ENCODE measurements at regions not wholly inside any gene's neighbourhood (a gene's known extent, or its start where the extent isn't known, plus 50 kb on each side); places are given as distances from the start of the nearest gene placed in this dataset.
"Not testable (repeated sequence)": the region's sequence is repeated elsewhere in the genome, so short reads cannot be mapped to it uniquely, and the experiment has no call there.

GRCh38 chrX:85808217-85808616 is 239.1 kb downstream of the CHM start:
- ATAC-seq (replicated peaks in 1 of 2) (no peak), DNase-seq (no peak)
- Mint-ChIP-seq H3K27ac (no peak overlapping the region), H3K36me3 (ENCODE audit: insufficient read depth in 2 of 2) (peaks cover 7 to 13% of the 10 kb centered on the region in 2 donors), H3K27me3 (ENCODE audit: low read depth) (peaks cover under 1% of the 10 kb centered on the region), H3K4me3 (no peak overlapping the region), H3K9me3 (peaks cover 14% of the 10 kb centered on the region in 2 donors), H3K4me1 (ENCODE audit: low read depth) (no peaks in the 10 kb centered on the region)

GRCh38 chrX:85772391-85772790 is 275.0 kb downstream of the CHM start:
- H3K36me3 Mint-ChIP-seq (ENCODE audit: insufficient read depth in 2 of 2): not testable (repeated sequence)

GRCh38 chrX:85765651-85766050 is 281.7 kb downstream of the CHM start:
- no peak overlapping the region for H3K27ac Mint-ChIP-seq

More at GRCh38 chrX:85772391-85772790, 275.0 kb downstream of the CHM start:
- not testable (repeated sequence) for ATAC-seq (replicated peaks in 1 of 2); H3K27ac Mint-ChIP-seq; H3K4me3 Mint-ChIP-seq; H3K27me3 Mint-ChIP-seq (ENCODE audit: low read depth); H3K9me3 Mint-ChIP-seq; H3K4me1 Mint-ChIP-seq (ENCODE audit: low read depth); DNase-seq

GRCh38 chrX:85723025-85723424 is 324.3 kb downstream of the CHM start:
- ATAC-seq (replicated peaks in 1 of 2); H3K9me3 Mint-ChIP-seq; H3K4me3 Mint-ChIP-seq; DNase-seq; H3K36me3 Mint-ChIP-seq (ENCODE audit: insufficient read depth in 2 of 2); H3K27ac Mint-ChIP-seq; H3K27me3 Mint-ChIP-seq (ENCODE audit: low read depth); H3K4me1 Mint-ChIP-seq (ENCODE audit: low read depth): not testable (repeated sequence)

More at GRCh38 chrX:85765651-85766050, 281.7 kb downstream of the CHM start:
- ATAC-seq (replicated peaks in 1 of 2) (no peak), DNase-seq (no peak)
- Mint-ChIP-seq H3K4me3 (no peak overlapping the region), H3K27me3 (ENCODE audit: low read depth) (peaks cover 10% of the 10 kb centered on the region), H3K4me1 (ENCODE audit: low read depth) (no peaks in the 10 kb centered on the region), H3K9me3 (peaks cover 0 to 2% of the 10 kb centered on the region in 2 donors), H3K36me3 (ENCODE audit: insufficient read depth in 2 of 2) (no peaks in the 10 kb centered on the region)

GRCh38 chrX:85703233-85703632 is 323.8 kb upstream of the POF1B start:
- H3K9me3 Mint-ChIP-seq; H3K36me3 Mint-ChIP-seq (ENCODE audit: insufficient read depth in 2 of 2); H3K27ac Mint-ChIP-seq; H3K4me3 Mint-ChIP-seq; DNase-seq; H3K4me1 Mint-ChIP-seq (ENCODE audit: low read depth); H3K27me3 Mint-ChIP-seq (ENCODE audit: low read depth); ATAC-seq (replicated peaks in 1 of 2): not testable (repeated sequence)

- H3K27me3 Mint-ChIP-seq (ENCODE audit: low read depth): peaks cover 11% of the 10 kb centered on the region
- H3K4me3 Mint-ChIP-seq: no peak overlapping the region
- no peaks in the 10 kb centered on the region for H3K4me1 Mint-ChIP-seq (ENCODE audit: low read depth)
- DNase-seq (no peak), ATAC-seq (replicated peaks in 1 of 2) (no peak)
- peaks cover 2 to 11% of the 10 kb centered on the region in 2 donors for H3K9me3 Mint-ChIP-seq
- H3K36me3 Mint-ChIP-seq (ENCODE audit: insufficient read depth in 2 of 2): no peaks in the 10 kb centered on the region
- H3K27ac Mint-ChIP-seq: no peak overlapping the region
These were observed 319.5 kb upstream of the POF1B start for GRCh38 chrX:85698921-85699320.

GRCh38 chrX:85685843-85686242 is 306.4 kb upstream of the POF1B start:
- peaks cover 10% of the 10 kb centered on the region for H3K27me3 Mint-ChIP-seq (ENCODE audit: low read depth)
- ATAC-seq (replicated peaks in 1 of 2) (no peak), DNase-seq (no peak)
- H3K9me3 Mint-ChIP-seq: peaks cover 0 to 4% of the 10 kb centered on the region in 2 donors
- no peak overlapping the region for H3K4me3 Mint-ChIP-seq
- H3K36me3 Mint-ChIP-seq (ENCODE audit: insufficient read depth in 2 of 2): no peaks in the 10 kb centered on the region
- H3K27ac Mint-ChIP-seq: no peak overlapping the region
- no peaks in the 10 kb centered on the region for H3K4me1 Mint-ChIP-seq (ENCODE audit: low read depth)

- no peaks in the 10 kb centered on the region for H3K27me3 Mint-ChIP-seq (ENCODE audit: low read depth)
- ATAC-seq (replicated peaks in 1 of 2) (no peak), DNase-seq (no peak)
- H3K36me3 Mint-ChIP-seq (ENCODE audit: insufficient read depth in 2 of 2): no peaks in the 10 kb centered on the region
- H3K27ac Mint-ChIP-seq: no peak overlapping the region
- no peaks in the 10 kb centered on the region for H3K4me1 Mint-ChIP-seq (ENCODE audit: low read depth)
- no peak overlapping the region for H3K4me3 Mint-ChIP-seq
- peaks cover 0 to 3% of the 10 kb centered on the region in 2 donors for H3K9me3 Mint-ChIP-seq
These were observed 287.0 kb upstream of the POF1B start for GRCh38 chrX:85666471-85666870.

GRCh38 chrX:85663970-85664369 is 284.5 kb upstream of the POF1B start:
- not testable (repeated sequence) for H3K27me3 Mint-ChIP-seq (ENCODE audit: low read depth); H3K36me3 Mint-ChIP-seq (ENCODE audit: insufficient read depth in 2 of 2); H3K9me3 Mint-ChIP-seq; DNase-seq; H3K4me3 Mint-ChIP-seq; ATAC-seq (replicated peaks in 1 of 2); H3K4me1 Mint-ChIP-seq (ENCODE audit: low read depth); H3K27ac Mint-ChIP-seq

GRCh38 chrX:85630901-85631300 is 251.4 kb upstream of the POF1B start:
- DNase-seq (no peak), ATAC-seq (replicated peaks in 1 of 2) (no peak)
- H3K27ac Mint-ChIP-seq: no peak overlapping the region
- H3K4me3 Mint-ChIP-seq: no peak overlapping the region
- H3K27me3 Mint-ChIP-seq (ENCODE audit: low read depth): peaks cover 4% of the 10 kb centered on the region
- no peaks in the 10 kb centered on the region for H3K4me1 Mint-ChIP-seq (ENCODE audit: low read depth)
- no peaks in the 10 kb centered on the region for H3K36me3 Mint-ChIP-seq (ENCODE audit: insufficient read depth in 2 of 2)
- no peaks in the 10 kb centered on the region for H3K9me3 Mint-ChIP-seq

- no peak for DNase-seq
- no peak overlapping the region for H3K27ac Mint-ChIP-seq
- peaks cover 12% of the 10 kb centered on the region for H3K27me3 Mint-ChIP-seq (ENCODE audit: low read depth)
- H3K9me3 Mint-ChIP-seq: no peaks in the 10 kb centered on the region
- no peaks in the 10 kb centered on the region for H3K4me1 Mint-ChIP-seq (ENCODE audit: low read depth)
- H3K4me3 Mint-ChIP-seq: no peak overlapping the region
- ATAC-seq (replicated peaks in 1 of 2): no peak
- H3K36me3 Mint-ChIP-seq (ENCODE audit: insufficient read depth in 2 of 2): no peaks in the 10 kb centered on the region
These were observed 247.9 kb upstream of the POF1B start for GRCh38 chrX:85627363-85627762.

- Mint-ChIP-seq H3K27me3 (ENCODE audit: low read depth) (peaks cover 28% of the 10 kb centered on the region), H3K27ac (no peak overlapping the region), H3K36me3 (ENCODE audit: insufficient read depth in 2 of 2) (no peaks in the 10 kb centered on the region), H3K4me1 (ENCODE audit: low read depth) (no peaks in the 10 kb centered on the region), H3K9me3 (no peaks in the 10 kb centered on the region), H3K4me3 (no peak overlapping the region)
- ATAC-seq (replicated peaks in 1 of 2) (no peak), DNase-seq (no peak)
These were observed 243.2 kb upstream of the POF1B start for GRCh38 chrX:85622635-85623034.

- no peak for ATAC-seq (replicated peaks in 1 of 2)
- Mint-ChIP-seq H3K4me1 (ENCODE audit: low read depth) (no peaks in the 10 kb centered on the region), H3K4me3 (no peak overlapping the region)
These were observed 241.0 kb upstream of the POF1B start for GRCh38 chrX:85620466-85620865.

GRCh38 chrX:85619962-85620361 is 240.5 kb upstream of the POF1B start:
- Mint-ChIP-seq H3K27me3 (ENCODE audit: low read depth) (peaks cover 24% of the 10 kb centered on the region), H3K36me3 (ENCODE audit: insufficient read depth in 2 of 2) (no peaks in the 10 kb centered on the region), H3K27ac (no peak overlapping the region), H3K9me3 (no peaks in the 10 kb centered on the region), H3K4me3 (no peak overlapping the region), H3K4me1 (ENCODE audit: low read depth) (no peaks in the 10 kb centered on the region)
- no peak for ATAC-seq (replicated peaks in 1 of 2)
- no peak for DNase-seq

More at GRCh38 chrX:85620466-85620865, 241.0 kb upstream of the POF1B start:
- no peak overlapping the region for H3K27ac Mint-ChIP-seq
- no peaks in the 10 kb centered on the region for H3K36me3 Mint-ChIP-seq (ENCODE audit: insufficient read depth in 2 of 2)
- H3K9me3 Mint-ChIP-seq: no peaks in the 10 kb centered on the region
- peaks cover 24% of the 10 kb centered on the region for H3K27me3 Mint-ChIP-seq (ENCODE audit: low read depth)
- no peak for DNase-seq
